ENCODE measurements at regions not wholly inside any gene's neighbourhood (a gene's known extent, or its start where the extent isn't known, plus 50 kb on each side); places are given as distances from the start of the nearest gene placed in this dataset.

GRCh38 chr1:168782559-168783116 is 53.6 kb upstream of the DPT start:
- peaks cover 31% of the 10 kb centered on the region for H3K27me3 Mint-ChIP-seq (ENCODE audit: low read depth)
- H3K4me3 Mint-ChIP-seq: no peak overlapping the region
- no peak overlapping the region for H3K27ac Mint-ChIP-seq
- ChIA-PET CTCF (no interaction called here), POLR2A (no interaction called here)
- ATAC-seq: no peak
- no peaks in the 10 kb centered on the region for H3K4me1 Mint-ChIP-seq (ENCODE audit: low read depth)
- DNase-seq: no peak
- no peaks in the 10 kb centered on the region for H3K9me3 Mint-ChIP-seq (ENCODE audit: insufficient read depth)
- no peaks in the 10 kb centered on the region for H3K36me3 Mint-ChIP-seq (ENCODE audit: low read depth)

GRCh38 chr1:168783458-168784210 is 54.6 kb upstream of the DPT start:
- Mint-ChIP-seq H3K27ac (no peak overlapping the region), H3K36me3 (ENCODE audit: low read depth) (no peaks in the 10 kb centered on the region), H3K27me3 (ENCODE audit: low read depth) (peaks cover 29% of the 10 kb centered on the region), H3K4me1 (ENCODE audit: low read depth) (no peaks in the 10 kb centered on the region), H3K9me3 (ENCODE audit: insufficient read depth) (no peaks in the 10 kb centered on the region), H3K4me3 (no peak overlapping the region)
- ATAC-seq: no peak
- ChIA-PET CTCF (no interaction called here), POLR2A (interaction anchor here (0.5 kb wide), 1 partner anchor 59 kb away, joined by 3 read pairs; no protein-coding TSS in a partner anchor)
- DNase-seq: no peak

GRCh38 chr1:168786476-168787330 is 57.7 kb upstream of the DPT start:
- DNase-seq: no peak
- ATAC-seq: no peak
- Mint-ChIP-seq H3K27me3 (ENCODE audit: low read depth) (peaks cover 22% of the 10 kb centered on the region), H3K36me3 (ENCODE audit: low read depth) (no peaks in the 10 kb centered on the region), H3K4me3 (no peak overlapping the region), H3K4me1 (ENCODE audit: low read depth) (no peaks in the 10 kb centered on the region), H3K27ac (no peak overlapping the region), H3K9me3 (ENCODE audit: insufficient read depth) (no peaks in the 10 kb centered on the region)
- POLR2A ChIA-PET: no interaction called here
- CTCF ChIA-PET: no interaction called here

- ChIA-PET POLR2A (no interaction called here), CTCF (no interaction called here)
- ATAC-seq (no peak), DNase-seq (no peak)
- H3K27ac Mint-ChIP-seq: no peak overlapping the region
- no peak overlapping the region for H3K4me3 Mint-ChIP-seq
- H3K4me1 Mint-ChIP-seq (ENCODE audit: low read depth): peaks cover 9% of the 10 kb centered on the region
- H3K9me3 Mint-ChIP-seq (ENCODE audit: insufficient read depth): no peaks in the 10 kb centered on the region
- H3K36me3 Mint-ChIP-seq (ENCODE audit: low read depth): no peaks in the 10 kb centered on the region
- H3K27me3 Mint-ChIP-seq (ENCODE audit: low read depth): peaks cover 14% of the 10 kb centered on the region
Observed at GRCh38 chr1:168788258-168788657, 59.3 kb upstream of the DPT start.

- H3K27ac Mint-ChIP-seq: no peak overlapping the region
- POLR2A ChIA-PET: no interaction called here
Observed at GRCh38 chr1:168789501-168789900, 60.5 kb upstream of the DPT start.

GRCh38 chr1:168792142-168792541 is 63.1 kb upstream of the DPT start:
- POLR2A ChIA-PET: no interaction called here
- no peak overlapping the region for H3K27ac Mint-ChIP-seq
- H3K4me3 Mint-ChIP-seq: no peak overlapping the region
- H3K36me3 Mint-ChIP-seq (ENCODE audit: low read depth): no peaks in the 10 kb centered on the region
- DNase-seq (no peak), ATAC-seq (no peak)
- CTCF ChIA-PET: no interaction called here
- no peaks in the 10 kb centered on the region for H3K9me3 Mint-ChIP-seq (ENCODE audit: insufficient read depth)
- peaks cover 21% of the 10 kb centered on the region for H3K27me3 Mint-ChIP-seq (ENCODE audit: low read depth)
- H3K4me1 Mint-ChIP-seq (ENCODE audit: low read depth): peaks cover 9% of the 10 kb centered on the region

More at GRCh38 chr1:168789501-168789900, 60.5 kb upstream of the DPT start:
- no peak overlapping the region for H3K4me3 Mint-ChIP-seq
- H3K9me3 Mint-ChIP-seq (ENCODE audit: insufficient read depth): no peaks in the 10 kb centered on the region
- ATAC-seq (no peak), DNase-seq (no peak)
- CTCF ChIA-PET: no interaction called here
- H3K27me3 Mint-ChIP-seq (ENCODE audit: low read depth): peaks cover 13% of the 10 kb centered on the region
- H3K4me1 Mint-ChIP-seq (ENCODE audit: low read depth): peaks cover 9% of the 10 kb centered on the region
- H3K36me3 Mint-ChIP-seq (ENCODE audit: low read depth): no peaks in the 10 kb centered on the region

GRCh38 chr1:168792592-168793125 is 63.7 kb upstream of the DPT start:
- CTCF ChIA-PET: interaction anchor here (1.0 kb wide), 1 partner anchor 450 kb away, joined by 3 read pairs; no protein-coding TSS in a partner anchor
- Mint-ChIP-seq H3K4me3 (no peak overlapping the region), H3K27me3 (ENCODE audit: low read depth) (peaks cover 19% of the 10 kb centered on the region), H3K4me1 (ENCODE audit: low read depth) (peaks cover 9% of the 10 kb centered on the region), H3K27ac (no peak overlapping the region), H3K36me3 (ENCODE audit: low read depth) (no peaks in the 10 kb centered on the region), H3K9me3 (ENCODE audit: insufficient read depth) (no peaks in the 10 kb centered on the region)
- POLR2A ChIA-PET: no interaction called here
- ATAC-seq (no peak), DNase-seq (no peak)

GRCh38 chr1:168794057-168794456 is 65.1 kb upstream of the DPT start:
- ATAC-seq (no peak), DNase-seq (no peak)
- CTCF ChIA-PET: no interaction called here
- Mint-ChIP-seq H3K9me3 (ENCODE audit: insufficient read depth) (no peaks in the 10 kb centered on the region), H3K4me1 (ENCODE audit: low read depth) (peaks cover 9% of the 10 kb centered on the region), H3K27me3 (ENCODE audit: low read depth) (peaks cover 19% of the 10 kb centered on the region), H3K27ac (no peak overlapping the region), H3K4me3 (no peak overlapping the region), H3K36me3 (ENCODE audit: low read depth) (no peaks in the 10 kb centered on the region)
- POLR2A ChIA-PET: no interaction called here

GRCh38 chr1:168795681-168796080 is 66.7 kb upstream of the DPT start:
- peaks cover 20% of the 10 kb centered on the region for H3K27me3 Mint-ChIP-seq (ENCODE audit: low read depth)
- ChIA-PET POLR2A (no interaction called here), CTCF (no interaction called here)
- H3K9me3 Mint-ChIP-seq (ENCODE audit: insufficient read depth): no peaks in the 10 kb centered on the region
- no peak for ATAC-seq
- H3K36me3 Mint-ChIP-seq (ENCODE audit: low read depth): no peaks in the 10 kb centered on the region
- no peak for DNase-seq
- no peak overlapping the region for H3K27ac Mint-ChIP-seq
- H3K4me1 Mint-ChIP-seq (ENCODE audit: low read depth): peaks cover 9% of the 10 kb centered on the region
- H3K4me3 Mint-ChIP-seq: no peak overlapping the region

GRCh38 chr1:168799927-168800605 is 71.1 kb upstream of the DPT start:
- H3K27me3 Mint-ChIP-seq (ENCODE audit: low read depth): peaks cover 14% of the 10 kb centered on the region
- no peaks in the 10 kb centered on the region for H3K36me3 Mint-ChIP-seq (ENCODE audit: low read depth)
- no peak overlapping the region for H3K27ac Mint-ChIP-seq
- ChIA-PET POLR2A (no interaction called here), CTCF (no interaction called here)
- H3K9me3 Mint-ChIP-seq (ENCODE audit: insufficient read depth): no peaks in the 10 kb centered on the region
- no peaks in the 10 kb centered on the region for H3K4me1 Mint-ChIP-seq (ENCODE audit: low read depth)
- no peak for DNase-seq
- no peak for ATAC-seq
- H3K4me3 Mint-ChIP-seq: no peak overlapping the region

- Mint-ChIP-seq H3K27me3 (ENCODE audit: low read depth) (peaks cover 8% of the 10 kb centered on the region), H3K4me3 (no peak overlapping the region), H3K4me1 (ENCODE audit: low read depth) (no peaks in the 10 kb centered on the region), H3K9me3 (ENCODE audit: insufficient read depth) (no peaks in the 10 kb centered on the region), H3K27ac (no peak overlapping the region), H3K36me3 (ENCODE audit: low read depth) (no peaks in the 10 kb centered on the region)
- DNase-seq (no peak), ATAC-seq (no peak)
- ChIA-PET CTCF (no interaction called here), POLR2A (no interaction called here)
Observed at GRCh38 chr1:168801032-168801745, 72.2 kb upstream of the DPT start.
